H1 (cell line): ENCODE measurements at regions not wholly inside any gene's neighbourhood (a gene's known extent, or its start where the extent isn't known, plus 50 kb on each side); places are given as distances from the start of the nearest gene placed in this dataset.

ENCODE experiments used
- CEBPB ChIP-seq: IDR thresholded peaks from 2 replicates; pipeline ENCODE4 v1.6.1; 2012; ENCODE audit warnings: low read depth, low read length
- CTCF ChIP-seq, 3 experiments: IDR thresholded peaks; 1 replicate in 2 of 3; 2 replicates in 1 of 3; pipeline versions ENCODE4 v1.5.1 to v1.6.1; 2011; ENCODE audit warnings: low read length in 3 of 3, mild to moderate bottlenecking in 3 of 3, inconsistent platforms in 2 of 3, low read depth in 1 of 3, moderate library complexity in 1 of 3; ENCODE audit not compliant: insufficient read depth in 1 of 3; ENCODE audit errors: control extremely low read depth in 1 of 3
- POLR2A ChIP-seq, 2 experiments: IDR thresholded peaks; 1 replicate in 1 of 2; 2 replicates in 1 of 2; pipeline ENCODE4 v1.6.1; 2011; ENCODE audit warnings: low read depth in 2 of 2, low read length in 2 of 2, mild to moderate bottlenecking in 2 of 2; ENCODE audit errors: control extremely low read depth in 1 of 2
- POLR2AphosphoS5 ChIP-seq: IDR thresholded peaks from 2 replicates; pipeline ENCODE4 v1.6.1; 2011; ENCODE audit warnings: low read depth, low read length
- RAD21 ChIP-seq, 2 experiments: IDR thresholded peaks in 1 of 2; conservative IDR thresholded peaks in 1 of 2; 2 replicates each; pipeline ENCODE4 v1.6.1; 2011; ENCODE audit warnings: low read depth in 2 of 2, low read length in 2 of 2, improper control_type of control experiment in 1 of 2, inconsistent platforms in 1 of 2, mild to moderate bottlenecking in 1 of 2, moderate library complexity in 1 of 2
- SP1 ChIP-seq: IDR thresholded peaks from 2 replicates; pipeline ENCODE4 v1.6.1; 2011; ENCODE audit warnings: low read depth, low read length
- SP2 ChIP-seq: IDR thresholded peaks from 2 replicates; pipeline ENCODE4 v1.6.1; 2012; ENCODE audit warnings: mild to moderate bottlenecking, low read length, inconsistent platforms
- SUZ12 ChIP-seq: fragments of 200-600 bp; sonication (generic); IDR thresholded peaks from 2 replicates; pipeline ENCODE4 v1.6.1; 2012; ENCODE audit warnings: mild to moderate bottlenecking, inconsistent platforms, low read length, moderate library complexity, mixed read lengths
- YY1 ChIP-seq: IDR thresholded peaks from 2 replicates; pipeline ENCODE4 v1.6.1; 2011; ENCODE audit warnings: low read depth, mild to moderate bottlenecking, low read length
- ZNF274 ChIP-seq: IDR thresholded peaks from 2 replicates; pipeline ENCODE4 v1.7.0; 2012; ENCODE audit warnings: low read length, borderline replicate concordance; ENCODE audit errors: extremely low read depth

DNA sequence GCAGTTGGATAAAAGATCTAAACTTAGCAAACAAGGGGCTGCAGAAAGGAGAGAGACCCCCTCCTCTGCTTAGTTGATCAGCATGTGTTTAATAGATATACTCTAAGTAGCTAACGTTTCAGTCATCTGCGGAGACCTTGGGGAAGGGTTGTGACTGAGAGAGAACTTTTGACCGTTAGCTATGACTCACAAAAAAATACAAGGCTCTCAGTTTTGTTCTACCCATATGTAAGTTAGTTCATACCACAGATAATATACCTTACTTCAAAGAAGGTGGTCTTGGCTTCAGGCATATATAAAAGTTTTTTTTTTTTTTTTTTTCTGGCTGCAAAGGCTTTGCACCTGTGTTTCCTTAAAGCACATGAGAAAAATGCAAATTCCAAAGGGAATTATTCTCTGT is 258.9 kb downstream of the GJA1 start:
- TF ChIP-seq CTCF (IDR thresholded peaks at IDR 0.05; ENCODE audit: control extremely low read depth in 1 of 3, insufficient read depth in 1 of 3, low read depth in 1 of 3, low read length in 3 of 3), result no peak
- TF ChIP-seq YY1, result no peak
- TF ChIP-seq CEBPB, result no peak
- no peak for TF ChIP-seq POLR2A (IDR thresholded peaks at IDR 0.05; ENCODE audit: control extremely low read depth in 1 of 2, low read depth in 2 of 2, low read length in 2 of 2)
- TF ChIP-seq POLR2AphosphoS5, result no peak
- no peak for TF ChIP-seq SP1
- TF ChIP-seq SP2, result no peak
- TF ChIP-seq ZNF274, result no peak
- TF ChIP-seq SUZ12, result no peak
- TF ChIP-seq RAD21 (IDR thresholded peaks at IDR 0.05 in 1 of 2, conservative IDR thresholded peaks at IDR 0.05 in 1 of 2; ENCODE audit: low read depth in 2 of 2, low read length in 2 of 2), result no peak
